ENCODE measurements at regions not wholly inside any gene's neighbourhood (a gene's known extent, or its start where the extent isn't known, plus 50 kb on each side); places are given as distances from the start of the nearest gene placed in this dataset.

- Histone ChIP-seq H3K4me1 (ENCODE audit: control insufficient read depth in 1 of 2, insufficient read depth in 2 of 2, low read length in 2 of 2) (no peaks in the 10 kb centered on the region), H3K36me3 (ENCODE audit: control insufficient read depth in 1 of 2, insufficient read depth in 2 of 2, low read length in 2 of 2) (no peaks in the 10 kb centered on the region), H3K79me2 (ENCODE audit: control insufficient read depth, insufficient read depth, low read length, poor library complexity) (no peaks in the 10 kb centered on the region), H3K4ac (ENCODE audit: low read depth, low read length) (no peak overlapping the region), H2AK5ac (ENCODE audit: low read length) (no peak overlapping the region), H3K27ac (ENCODE audit: low read depth, low read length) (no peak overlapping the region), H3K4me2 (ENCODE audit: low read length) (no peak overlapping the region), H4K91ac (ENCODE audit: low read depth, low read length) (no peak overlapping the region), H3K27me3 (ENCODE audit: insufficient read depth, low read length) (no peaks in the 10 kb centered on the region), H3K79me1 (ENCODE audit: low read length) (no peaks in the 10 kb centered on the region), H3K23ac (ENCODE audit: low read length) (no peak overlapping the region), H3K9ac (ENCODE audit: low read length) (no peak overlapping the region), H4K8ac (ENCODE audit: low read depth, low read length) (no peak overlapping the region), H3K9me3 (ENCODE audit: insufficient read depth, low read depth, low read length) (peaks cover 24% of the 10 kb centered on the region), H3K14ac (ENCODE audit: low read length) (no peak overlapping the region), H3K18ac (ENCODE audit: low read length) (no peak overlapping the region), H3K4me3 (ENCODE audit: low read depth, low read length) (no peak overlapping the region), H2BK12ac (ENCODE audit: low read length) (no peak overlapping the region), H4K12ac (ENCODE audit: low read depth, low read length) (no peak overlapping the region), H2BK5ac (ENCODE audit: low read depth, low read length, poor library complexity) (no peak overlapping the region), H2BK120ac (ENCODE audit: insufficient read depth, low read length, poor library complexity) (no peak overlapping the region), H2AFZ (ENCODE audit: insufficient read depth, low read length, poor library complexity) (no peak overlapping the region)
- WGBS (ENCODE audit: extremely low coverage, insufficient coverage, insufficient read length), result no CpG with 5 or more reads among the region's 14 CpGs
- no peak for DNase-seq
Measured at GRCh38 chr6:169887529-169888140, 136.2 kb downstream of the ERMARD start.

DNA sequence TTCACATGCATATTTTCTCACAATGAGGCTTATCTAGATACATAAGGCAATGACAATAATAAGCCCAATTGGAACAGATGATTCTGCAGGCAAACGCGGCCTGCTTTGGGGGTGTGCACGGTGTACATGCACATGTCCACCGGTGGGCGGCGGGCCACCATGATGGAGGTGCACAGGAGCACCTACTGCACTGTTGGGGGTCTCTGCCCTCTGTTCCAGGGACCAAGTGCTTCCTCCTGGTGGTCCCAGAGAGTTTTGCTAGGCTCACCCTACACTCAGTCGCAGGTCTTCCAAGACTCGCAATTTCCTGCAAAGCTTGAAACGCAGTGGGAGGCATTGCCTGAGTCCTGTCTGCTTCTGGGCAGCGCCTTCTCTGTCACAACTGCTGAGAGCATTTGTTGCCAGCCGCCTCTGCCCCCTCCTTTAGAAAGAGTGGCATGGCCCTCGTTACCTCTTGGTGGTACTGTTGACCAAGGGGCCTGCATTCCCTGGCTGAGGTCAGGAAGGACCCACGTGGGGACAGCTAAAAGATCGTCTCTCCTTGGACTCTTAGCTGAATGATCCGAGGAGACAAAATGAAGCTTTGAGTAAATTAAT, 135.3 kb downstream of the ERMARD start:
- H4K12ac ChIP-seq (ENCODE audit: low read depth, low read length), result no peak overlapping the region
- H3K4me3 ChIP-seq (ENCODE audit: low read depth, low read length), result no peak overlapping the region
- H3K14ac ChIP-seq (ENCODE audit: low read length), result no peak overlapping the region
- H3K4me1 ChIP-seq (ENCODE audit: control insufficient read depth in 1 of 2, insufficient read depth in 2 of 2, low read length in 2 of 2), result no peaks in the 10 kb centered on the region
- H3K23ac ChIP-seq (ENCODE audit: low read length), result no peak overlapping the region
- no peak overlapping the region for H3K18ac ChIP-seq (ENCODE audit: low read length)
- no peak overlapping the region for H2AK5ac ChIP-seq (ENCODE audit: low read length)
- WGBS (ENCODE audit: extremely low coverage, insufficient coverage, insufficient read length), result no CpG with 5 or more reads among the region's 15 CpGs
- no peak overlapping the region for H4K91ac ChIP-seq (ENCODE audit: low read depth, low read length)
- no peak overlapping the region for H3K4me2 ChIP-seq (ENCODE audit: low read length)
- H2BK12ac ChIP-seq (ENCODE audit: low read length), result no peak overlapping the region
- no peak overlapping the region for H3K4ac ChIP-seq (ENCODE audit: low read depth, low read length)
- H3K36me3 ChIP-seq (ENCODE audit: control insufficient read depth in 1 of 2, insufficient read depth in 2 of 2, low read length in 2 of 2), result no peaks in the 10 kb centered on the region
- H4K8ac ChIP-seq (ENCODE audit: low read depth, low read length), result no peak overlapping the region
- no peak for DNase-seq
- no peak overlapping the region for H3K27ac ChIP-seq (ENCODE audit: low read depth, low read length)
- no peak overlapping the region for H3K9ac ChIP-seq (ENCODE audit: low read length)
- H3K27me3 ChIP-seq (ENCODE audit: insufficient read depth, low read length), result no peaks in the 10 kb centered on the region
- H3K79me1 ChIP-seq (ENCODE audit: low read length), result no peaks in the 10 kb centered on the region
- H2BK5ac ChIP-seq (ENCODE audit: low read depth, low read length, poor library complexity), result no peak overlapping the region
- no peak overlapping the region for H2AFZ ChIP-seq (ENCODE audit: insufficient read depth, low read length, poor library complexity)
- no peaks in the 10 kb centered on the region for H3K79me2 ChIP-seq (ENCODE audit: control insufficient read depth, insufficient read depth, low read length, poor library complexity)
- H3K9me3 ChIP-seq (ENCODE audit: insufficient read depth, low read depth, low read length), result peaks cover 15% of the 10 kb centered on the region
- no peak overlapping the region for H2BK120ac ChIP-seq (ENCODE audit: insufficient read depth, low read length, poor library complexity)

DNA sequence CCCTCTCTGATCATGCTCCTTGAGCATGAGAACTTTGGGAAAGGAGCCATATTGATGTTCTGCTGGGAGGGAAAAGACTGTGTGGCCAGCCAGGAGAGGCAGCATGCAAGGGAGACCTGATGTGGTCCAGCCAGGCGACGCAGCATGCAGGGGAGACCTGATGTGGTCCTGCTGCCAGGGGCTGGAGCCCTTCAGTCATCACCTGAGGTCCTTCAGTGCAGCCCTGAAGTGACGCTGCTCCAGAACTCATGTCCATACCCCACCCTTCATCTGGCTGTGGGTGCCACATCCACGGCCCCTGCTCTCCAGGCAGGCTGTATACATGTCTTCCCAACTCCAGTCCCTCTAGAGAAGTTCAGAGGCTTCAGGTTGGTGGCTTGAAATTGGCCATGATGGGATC, 134.4 kb downstream of the ERMARD start:
- no peak overlapping the region for H3K14ac ChIP-seq (ENCODE audit: low read length)
- no peaks in the 10 kb centered on the region for H3K79me2 ChIP-seq (ENCODE audit: control insufficient read depth, insufficient read depth, low read length, poor library complexity)
- H3K4me1 ChIP-seq (ENCODE audit: control insufficient read depth in 1 of 2, insufficient read depth in 2 of 2, low read length in 2 of 2), result no peaks in the 10 kb centered on the region
- H2BK120ac ChIP-seq (ENCODE audit: insufficient read depth, low read length, poor library complexity), result no peak overlapping the region
- H4K12ac ChIP-seq (ENCODE audit: low read depth, low read length), result no peak overlapping the region
- H3K27me3 ChIP-seq (ENCODE audit: insufficient read depth, low read length), result no peaks in the 10 kb centered on the region
- H3K9me3 ChIP-seq (ENCODE audit: insufficient read depth, low read depth, low read length), result peaks cover 7% of the 10 kb centered on the region
- no peak overlapping the region for H4K8ac ChIP-seq (ENCODE audit: low read depth, low read length)
- DNase-seq, result no peak
- no CpG with 5 or more reads among the region's 4 CpGs for WGBS (ENCODE audit: extremely low coverage, insufficient coverage, insufficient read length)
- no peak overlapping the region for H4K91ac ChIP-seq (ENCODE audit: low read depth, low read length)
- no peak overlapping the region for H3K4me2 ChIP-seq (ENCODE audit: low read length)
- H3K79me1 ChIP-seq (ENCODE audit: low read length), result no peaks in the 10 kb centered on the region
- no peak overlapping the region for H3K18ac ChIP-seq (ENCODE audit: low read length)
- no peak overlapping the region for H2BK12ac ChIP-seq (ENCODE audit: low read length)
- H3K4me3 ChIP-seq (ENCODE audit: low read depth, low read length), result no peak overlapping the region
- H2AFZ ChIP-seq (ENCODE audit: insufficient read depth, low read length, poor library complexity), result no peak overlapping the region
- no peak overlapping the region for H3K27ac ChIP-seq (ENCODE audit: low read depth, low read length)
- no peak overlapping the region for H2AK5ac ChIP-seq (ENCODE audit: low read length)
- H2BK5ac ChIP-seq (ENCODE audit: low read depth, low read length, poor library complexity), result no peak overlapping the region
- H3K23ac ChIP-seq (ENCODE audit: low read length), result no peak overlapping the region
- no peak overlapping the region for H3K4ac ChIP-seq (ENCODE audit: low read depth, low read length)
- H3K36me3 ChIP-seq (ENCODE audit: control insufficient read depth in 1 of 2, insufficient read depth in 2 of 2, low read length in 2 of 2), result no peaks in the 10 kb centered on the region
- H3K9ac ChIP-seq (ENCODE audit: low read length), result no peak overlapping the region

GRCh38 chr6:169885131-169885530, 133.7 kb downstream of the ERMARD start:
- DNase-seq, result peak in 1 of 2 donors; percentile 7
- Histone ChIP-seq H3K4ac (ENCODE audit: low read depth, low read length) (no peak overlapping the region), H3K9ac (ENCODE audit: low read length) (no peak overlapping the region)

More at GRCh38 chr6:169885131-169885530, 133.7 kb downstream of the ERMARD start:
- no peak overlapping the region for H3K27ac ChIP-seq (ENCODE audit: low read depth, low read length)
- H2BK5ac ChIP-seq (ENCODE audit: low read depth, low read length, poor library complexity), result no peak overlapping the region
- H3K4me2 ChIP-seq (ENCODE audit: low read length), result no peak overlapping the region
- H3K4me1 ChIP-seq (ENCODE audit: control insufficient read depth in 1 of 2, insufficient read depth in 2 of 2, low read length in 2 of 2), result no peaks in the 10 kb centered on the region
- no peaks in the 10 kb centered on the region for H3K79me2 ChIP-seq (ENCODE audit: control insufficient read depth, insufficient read depth, low read length, poor library complexity)
- no peak overlapping the region for H3K23ac ChIP-seq (ENCODE audit: low read length)
- H2BK120ac ChIP-seq (ENCODE audit: insufficient read depth, low read length, poor library complexity), result no peak overlapping the region
- no peak overlapping the region for H3K14ac ChIP-seq (ENCODE audit: low read length)
- H3K4me3 ChIP-seq (ENCODE audit: low read depth, low read length), result no peak overlapping the region
- H3K27me3 ChIP-seq (ENCODE audit: insufficient read depth, low read length), result no peaks in the 10 kb centered on the region
- H3K18ac ChIP-seq (ENCODE audit: low read length), result no peak overlapping the region
- H3K79me1 ChIP-seq (ENCODE audit: low read length), result no peaks in the 10 kb centered on the region
- H3K36me3 ChIP-seq (ENCODE audit: control insufficient read depth in 1 of 2, insufficient read depth in 2 of 2, low read length in 2 of 2), result no peaks in the 10 kb centered on the region
- no peak overlapping the region for H4K8ac ChIP-seq (ENCODE audit: low read depth, low read length)
- H2BK12ac ChIP-seq (ENCODE audit: low read length), result no peak overlapping the region
- H2AFZ ChIP-seq (ENCODE audit: insufficient read depth, low read length, poor library complexity), result no peak overlapping the region
- peaks cover 7% of the 10 kb centered on the region for H3K9me3 ChIP-seq (ENCODE audit: insufficient read depth, low read depth, low read length)
- H4K12ac ChIP-seq (ENCODE audit: low read depth, low read length), result no peak overlapping the region
- no peak overlapping the region for H2AK5ac ChIP-seq (ENCODE audit: low read length)
- no peak overlapping the region for H4K91ac ChIP-seq (ENCODE audit: low read depth, low read length)

Data from trophoblast cell (in vitro differentiated cells and primary cell).